Caki2 (cell line): ENCODE measurements at regions not wholly inside any gene's neighbourhood (a gene's known extent, or its start where the extent isn't known, plus 50 kb on each side); places are given as distances from the start of the nearest gene placed in this dataset.

ENCODE experiments used
- DNase-seq: peaks from one replicate; pipeline ENCODE4 v3.0.0-alpha.2; 2015; ENCODE audit warnings: low read depth
- in situ Hi-C: cut with HindIII; loops from 2 replicates; pipeline ENCODE4 v1.10.0; 2016; ENCODE audit warnings: low sequenced_read_pairs, low pct_unique_long_range_greater_than_20kb, mixed read lengths

- no peak for DNase-seq
- in situ Hi-C loops: no loop called here
Observed at GRCh38 chr13:106275446-106276032, 259.9 kb downstream of the EFNB2 start.

- in situ Hi-C loops: no loop called here
- no peak for DNase-seq
Observed at GRCh38 chr13:106274551-106275203, 260.8 kb downstream of the EFNB2 start.

- no peak for DNase-seq
- in situ Hi-C loops: no loop called here
Observed at GRCh38 chr13:106263801-106264200, 271.7 kb downstream of the EFNB2 start.

GRCh38 chr13:106262886-106263285, 272.6 kb downstream of the EFNB2 start:
- DNase-seq: no peak
- in situ Hi-C loops: no loop called here

- in situ Hi-C loops: no loop called here
- no peak for DNase-seq
Observed at GRCh38 chr13:106261450-106261849, 274.0 kb downstream of the EFNB2 start.

GRCh38 chr13:106260352-106260751, 275.1 kb downstream of the EFNB2 start:
- no peak for DNase-seq
- in situ Hi-C loops: no loop called here

- in situ Hi-C loops: no loop called here
- no peak for DNase-seq
Observed at GRCh38 chr13:106259928-106260327, 275.5 kb downstream of the EFNB2 start.

- DNase-seq: no peak
- in situ Hi-C loops: no loop called here
Observed at GRCh38 chr13:106246666-106247188, 288.7 kb downstream of the EFNB2 start.

GRCh38 chr13:106246242-106246641, 289.2 kb downstream of the EFNB2 start:
- in situ Hi-C loops: no loop called here
- DNase-seq: no peak

GRCh38 chr13:106243011-106243565, 292.4 kb downstream of the EFNB2 start:
- in situ Hi-C loops: no loop called here
- DNase-seq: no peak

- in situ Hi-C loops: no loop called here
- no peak for DNase-seq
Observed at GRCh38 chr13:106241974-106242953, 293.2 kb downstream of the EFNB2 start.

- DNase-seq: no peak
- in situ Hi-C loops: no loop called here
Observed at GRCh38 chr13:106238690-106239089, 296.8 kb downstream of the EFNB2 start.

- no peak for DNase-seq
- in situ Hi-C loops: no loop called here
Observed at GRCh38 chr13:106234636-106235035, 300.8 kb downstream of the EFNB2 start.

GRCh38 chr13:106233134-106233735, 302.2 kb downstream of the EFNB2 start:
- in situ Hi-C loops: no loop called here
- no peak for DNase-seq

- in situ Hi-C loops: no loop called here
Observed at GRCh38 chr13:106232681-106233080, 302.8 kb downstream of the EFNB2 start.

GRCh38 chr13:106230450-106230849, 305.0 kb downstream of the EFNB2 start:
- in situ Hi-C loops: no loop called here
- DNase-seq: no peak

More at GRCh38 chr13:106232681-106233080, 302.8 kb downstream of the EFNB2 start:
- no peak for DNase-seq

- no peak for DNase-seq
- in situ Hi-C loops: no loop called here
Observed at GRCh38 chr13:106225126-106225525, 310.3 kb downstream of the EFNB2 start.

GRCh38 chr13:106220211-106220610, 315.3 kb downstream of the EFNB2 start:
- in situ Hi-C loops: no loop called here
- DNase-seq: no peak
